GM12872 (cell line): ENCODE measurements at regions not wholly inside any gene's neighbourhood (a gene's known extent, or its start where the extent isn't known, plus 50 kb on each side); places are given as distances from the start of the nearest gene placed in this dataset.

Source experiments
- CTCF ChIP-seq: IDR thresholded peaks from 3 replicates; pipeline ENCODE4 v1.5.1; 2011; ENCODE audit warnings: low read depth, mild to moderate bottlenecking, low read length, moderate library complexity; ENCODE audit not compliant: insufficient read depth

GRCh38 chr13:105773241-105773640 is 762.2 kb downstream of the EFNB2 start:
- TF ChIP-seq CTCF: no peak

GRCh38 chr13:105764486-105764885 is 771.0 kb downstream of the EFNB2 start:
- TF ChIP-seq CTCF: no peak

GRCh38 chr13:105763851-105764250 is 771.6 kb downstream of the EFNB2 start:
- TF ChIP-seq CTCF: no peak

- no peak for TF ChIP-seq CTCF
These were observed 773.4 kb downstream of the EFNB2 start for GRCh38 chr13:105762096-105762495.

GRCh38 chr13:105758918-105759860 is 776.3 kb downstream of the EFNB2 start:
- TF ChIP-seq CTCF: no peak

- TF ChIP-seq CTCF: no peak
These were observed 794.7 kb downstream of the EFNB2 start for GRCh38 chr13:105740739-105741138.

- no peak for TF ChIP-seq CTCF
These were observed 797.8 kb downstream of the EFNB2 start for GRCh38 chr13:105737688-105738087.
